SU-DHL-6 (cell line): ENCODE measurements at regions not wholly inside any gene's neighbourhood (a gene's known extent, or its start where the extent isn't known, plus 50 kb on each side); places are given as distances from the start of the nearest gene placed in this dataset.

Source experiments
- H2AFZ ChIP-seq: fragments of 200-600 bp; sonication (generic); 2 replicates; pipeline ENCODE4 v1.6.1; 2014; ENCODE audit warnings: low read depth, mild to moderate bottlenecking, moderate library complexity, mixed read lengths, antibody characterized with exemption, low read length; ENCODE audit not compliant: severe bottlenecking
- H3F3A ChIP-seq: fragments of 200-600 bp; shearing (Covaris generic); 2 replicates; pipeline ENCODE4 v1.6.0; 2016; ENCODE audit warnings: antibody characterized with exemption, mild to moderate bottlenecking; ENCODE audit not compliant: insufficient read depth
- H3K27ac ChIP-seq: fragments of 200-600 bp; sonication (generic); 2 replicates; pipeline ENCODE4 v1.5.1; 2016; ENCODE audit warnings: low read depth, mild to moderate bottlenecking, low read length, moderate library complexity, mixed read lengths
- H3K27me3 ChIP-seq: fragments of 200-600 bp; sonication (generic), shearing (Covaris generic); 2 replicates; pipeline ENCODE4 v1.6.0; 2014; ENCODE audit warnings: mild to moderate bottlenecking, low read length
- H3K36me3 ChIP-seq: fragments of 200-600 bp; sonication (generic); 2 replicates; pipeline ENCODE4 v1.6.1; 2014; ENCODE audit warnings: mild to moderate bottlenecking, low read length, mixed read lengths
- H3K4me2 ChIP-seq: fragments of 300-600, 200-600 bp; shearing (Covaris generic), sonication (generic); 2 replicates; pipeline ENCODE4 v1.6.0; 2014; ENCODE audit warnings: low read length, low read depth, mild to moderate bottlenecking; ENCODE audit not compliant: poor library complexity, severe bottlenecking
- H3K4me3 ChIP-seq: fragments of 200-600 bp; sonication (generic); 2 replicates; pipeline ENCODE4 v1.5.1; 2014; ENCODE audit warnings: antibody characterized with exemption, low read length, mild to moderate bottlenecking, mixed read lengths; ENCODE audit not compliant: insufficient read depth, poor library complexity, severe bottlenecking
- H3K79me2 ChIP-seq: fragments of 200-600 bp; sonication (generic); 2 replicates; pipeline ENCODE4 v1.6.1; 2014; ENCODE audit warnings: mild to moderate bottlenecking, low read length, moderate library complexity; ENCODE audit not compliant: insufficient read depth
- H3K9ac ChIP-seq: fragments of 200-600 bp; sonication (generic); 2 replicates; pipeline ENCODE4 v1.7.0; 2014; ENCODE audit warnings: mild to moderate bottlenecking, low read length
- H3K9me2 ChIP-seq: fragments of 200-600 bp; sonication (generic); replicated peaks from 2 replicates; pipeline ENCODE4 v1.6.1; 2014; ENCODE audit warnings: low read length; ENCODE audit not compliant: insufficient read depth
- H3K9me3 ChIP-seq: fragments of 200-600 bp; sonication (generic); 2 replicates; pipeline ENCODE4 v1.6.1; 2014; ENCODE audit warnings: low read length, mixed read lengths; ENCODE audit not compliant: insufficient read depth
- H4K20me1 ChIP-seq: fragments of 200-600 bp; sonication (generic); 2 replicates; pipeline ENCODE4 v1.6.1; 2014; ENCODE audit warnings: low read depth, mild to moderate bottlenecking, antibody characterized with exemption, low read length, moderate library complexity, mixed read lengths
- CTCF ChIP-seq: fragments of 200-600 bp; sonication (generic); IDR thresholded peaks from one replicate; pipeline ENCODE4 v1.5.1; 2017; ENCODE audit warnings: antibody characterized with exemption, mild to moderate bottlenecking, low read length, moderate library complexity; ENCODE audit not compliant: insufficient read depth, poor library complexity, severe bottlenecking
- EZH2phosphoT487 ChIP-seq: fragments of 200-600 bp; sonication (generic), shearing (Covaris generic); conservative IDR thresholded peaks from 2 replicates; pipeline ENCODE4 v1.6.1; 2018; ENCODE audit warnings: mild to moderate bottlenecking, antibody characterized with exemption, low read length, moderate library complexity, mixed read lengths

- Histone ChIP-seq H3K4me3 (no peak overlapping the region), H3F3A (no peaks in the 10 kb centered on the region), H3K27me3 (no peaks in the 10 kb centered on the region), H3K9ac (no peak overlapping the region), H3K79me2 (no peaks in the 10 kb centered on the region), H3K36me3 (no peaks in the 10 kb centered on the region), H3K9me2 (no peaks in the 10 kb centered on the region), H3K9me3 (no peaks in the 10 kb centered on the region), H4K20me1 (no peaks in the 10 kb centered on the region), H2AFZ (no peak overlapping the region), H3K4me2 (no peak overlapping the region), H3K27ac (no peak overlapping the region)
- TF ChIP-seq EZH2phosphoT487: no peak
- no peak for TF ChIP-seq CTCF
These were observed 130.9 kb upstream of the ITGA6 start for GRCh38 chr2:172296267-172297046.

GRCh38 chr2:172297531-172297930 is 129.9 kb upstream of the ITGA6 start:
- H3K9ac ChIP-seq: no peak overlapping the region
- H3K4me3 ChIP-seq: no peak overlapping the region
- H3K27ac ChIP-seq: no peak overlapping the region
- no peaks in the 10 kb centered on the region for H3K9me3 ChIP-seq
- H3K36me3 ChIP-seq: no peaks in the 10 kb centered on the region
- H2AFZ ChIP-seq: no peak overlapping the region
- no peaks in the 10 kb centered on the region for H3K27me3 ChIP-seq
- no peaks in the 10 kb centered on the region for H3F3A ChIP-seq
- no peaks in the 10 kb centered on the region for H3K79me2 ChIP-seq
- H3K4me2 ChIP-seq: no peak overlapping the region
- no peaks in the 10 kb centered on the region for H4K20me1 ChIP-seq
- no peaks in the 10 kb centered on the region for H3K9me2 ChIP-seq
- no peak for TF ChIP-seq EZH2phosphoT487
- TF ChIP-seq CTCF: no peak

GRCh38 chr2:172297950-172298349 is 129.4 kb upstream of the ITGA6 start:
- Histone ChIP-seq H3K4me3 (no peak overlapping the region), H3K9me2 (no peaks in the 10 kb centered on the region), H3K36me3 (no peaks in the 10 kb centered on the region), H3K4me2 (no peak overlapping the region), H4K20me1 (no peaks in the 10 kb centered on the region), H3K9me3 (no peaks in the 10 kb centered on the region), H3K27me3 (no peaks in the 10 kb centered on the region), H2AFZ (no peak overlapping the region), H3K27ac (no peak overlapping the region), H3K79me2 (no peaks in the 10 kb centered on the region), H3F3A (no peaks in the 10 kb centered on the region), H3K9ac (no peak overlapping the region)
- no peak for TF ChIP-seq EZH2phosphoT487
- no peak for TF ChIP-seq CTCF
